Fibroblast of skin of right quadriceps (primary cell): ENCODE measurements at regions not wholly inside any gene's neighbourhood (a gene's known extent, or its start where the extent isn't known, plus 50 kb on each side); places are given as distances from the start of the nearest gene placed in this dataset.

Experiments
- DNase-seq: peaks from one replicate; pipeline ENCODE4 v3.0.0-alpha.2; 2013

DNA sequence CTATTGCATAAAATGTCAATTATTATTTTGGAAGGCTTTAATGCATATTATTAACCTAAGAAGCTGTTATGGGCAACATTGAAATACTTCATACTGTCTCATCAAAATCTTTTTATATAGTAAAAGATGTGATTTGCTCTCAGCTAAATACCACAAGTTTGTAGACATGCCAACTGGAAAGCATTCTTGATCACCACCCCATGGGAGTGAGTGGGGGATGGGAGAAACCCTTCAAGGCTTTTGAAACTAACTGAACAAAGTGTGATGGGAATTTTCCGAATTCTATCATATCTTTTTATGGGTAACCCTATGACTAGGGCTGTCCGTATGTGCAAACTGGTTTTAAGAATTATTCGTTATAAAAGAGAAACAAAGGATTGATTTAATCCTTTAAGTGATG lies 377.3 kb upstream of the JAG1 start:
- DNase-seq = peak; percentile 34

DNA sequence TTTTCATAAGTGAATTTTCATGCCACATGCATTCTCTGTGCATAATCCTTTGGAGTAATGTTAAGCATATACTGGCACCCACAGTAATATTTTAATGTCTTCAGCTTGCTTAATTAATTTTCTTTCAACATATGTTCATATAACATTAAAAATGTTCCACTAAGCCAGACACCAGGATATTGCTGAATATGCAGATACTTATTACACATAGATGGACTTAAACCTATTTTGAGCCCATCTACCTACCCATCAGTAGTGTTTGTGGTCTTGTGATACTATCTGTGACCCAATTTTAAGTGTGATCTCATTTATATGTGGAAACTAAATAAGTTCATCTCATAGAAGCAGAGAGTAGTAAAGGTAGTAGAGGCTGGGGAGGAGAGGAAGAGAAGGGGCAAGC lies 379.5 kb upstream of the JAG1 start:
- no peak for DNase-seq

DNA sequence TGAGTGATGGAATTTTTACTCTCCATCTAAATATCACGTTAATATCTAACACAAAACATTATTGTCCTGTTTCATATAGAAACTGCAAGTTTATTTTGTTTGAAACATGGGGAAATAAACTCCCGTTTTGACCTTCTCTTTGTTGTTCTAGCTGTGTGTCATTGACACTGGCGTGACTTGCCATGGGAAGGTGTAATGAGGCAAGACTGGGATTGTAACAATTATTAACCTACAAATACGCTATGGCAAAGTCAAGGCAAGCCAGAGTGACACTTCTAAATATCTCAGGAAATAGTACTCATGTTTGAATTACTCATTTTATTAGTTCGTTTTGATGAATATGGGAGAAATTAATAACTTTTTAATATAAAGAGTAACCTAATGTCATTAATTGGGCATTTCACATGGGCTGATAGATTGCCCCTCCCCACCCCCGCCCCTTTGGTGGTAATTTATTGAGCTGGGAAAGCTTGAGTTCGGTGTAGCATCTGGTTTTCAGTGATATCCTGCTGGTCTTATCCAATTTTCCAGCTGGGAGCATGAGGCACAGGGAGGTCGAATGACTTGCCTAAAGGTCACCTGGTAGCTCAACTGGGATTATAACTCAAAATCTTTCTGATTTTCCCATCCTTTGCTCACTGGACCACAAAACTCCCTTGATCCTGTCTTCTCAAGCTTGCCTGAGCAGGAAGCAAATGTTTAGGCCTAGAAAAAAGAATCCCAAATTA lies 380.6 kb upstream of the JAG1 start:
- no peak for DNase-seq

DNA sequence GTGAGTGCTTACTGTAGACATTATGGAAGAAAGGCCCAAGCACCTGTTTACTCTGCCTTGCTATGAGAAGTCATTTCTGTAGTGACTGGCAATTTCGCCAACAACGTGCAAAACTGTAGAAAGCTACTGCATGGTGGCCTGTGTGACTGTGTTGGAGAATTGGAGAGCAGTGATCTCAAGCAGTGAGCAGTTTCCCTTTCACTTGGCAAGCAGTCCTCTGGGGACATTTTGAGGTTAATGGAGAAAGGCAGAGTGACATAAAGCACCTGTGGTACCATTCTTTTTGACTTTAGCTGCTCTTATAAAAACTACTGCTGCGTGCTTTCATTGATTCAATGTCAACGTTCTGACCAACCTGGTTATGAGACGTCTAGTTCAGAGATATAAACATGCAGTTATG lies 382.6 kb upstream of the JAG1 start:
- DNase-seq = no peak

DNA sequence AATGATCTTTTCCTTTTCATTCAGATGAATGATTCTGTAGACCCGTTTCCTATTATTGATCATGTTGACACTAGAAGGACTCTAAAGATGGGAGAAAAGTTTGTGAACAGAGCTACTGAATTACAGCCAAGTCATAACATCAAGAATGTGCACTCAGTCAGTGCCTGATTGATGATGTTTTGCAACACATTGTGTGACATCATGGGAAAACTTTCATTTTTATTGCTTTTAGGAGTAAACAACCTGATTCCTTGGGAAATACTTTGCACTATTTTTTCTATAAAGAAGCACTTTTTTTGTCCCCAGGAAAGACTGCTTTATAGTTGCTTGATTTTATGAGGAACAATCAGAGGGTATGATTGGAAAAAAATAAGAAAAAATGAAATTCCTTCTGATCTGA lies 383.8 kb upstream of the JAG1 start:
- peak; percentile 45 for DNase-seq

DNA sequence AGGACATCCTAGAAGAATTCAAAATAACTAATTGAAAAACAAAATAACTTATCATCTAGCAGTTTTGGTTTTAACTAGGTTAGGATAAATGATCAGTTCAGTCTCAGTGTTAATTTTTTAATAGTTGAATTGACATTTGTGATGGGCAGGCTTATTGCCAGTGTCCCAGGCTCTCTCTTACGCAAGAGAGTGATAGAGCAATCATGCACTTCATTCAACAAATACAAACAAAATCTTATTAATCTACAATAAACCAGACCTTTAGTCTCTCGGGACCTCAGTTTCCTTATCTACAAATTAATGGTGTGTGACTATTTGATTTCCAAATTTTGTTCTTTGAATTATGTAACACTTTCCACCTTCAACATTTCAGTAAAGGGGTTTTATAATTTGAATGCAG lies 385.9 kb upstream of the JAG1 start:
- DNase-seq = no peak

DNA sequence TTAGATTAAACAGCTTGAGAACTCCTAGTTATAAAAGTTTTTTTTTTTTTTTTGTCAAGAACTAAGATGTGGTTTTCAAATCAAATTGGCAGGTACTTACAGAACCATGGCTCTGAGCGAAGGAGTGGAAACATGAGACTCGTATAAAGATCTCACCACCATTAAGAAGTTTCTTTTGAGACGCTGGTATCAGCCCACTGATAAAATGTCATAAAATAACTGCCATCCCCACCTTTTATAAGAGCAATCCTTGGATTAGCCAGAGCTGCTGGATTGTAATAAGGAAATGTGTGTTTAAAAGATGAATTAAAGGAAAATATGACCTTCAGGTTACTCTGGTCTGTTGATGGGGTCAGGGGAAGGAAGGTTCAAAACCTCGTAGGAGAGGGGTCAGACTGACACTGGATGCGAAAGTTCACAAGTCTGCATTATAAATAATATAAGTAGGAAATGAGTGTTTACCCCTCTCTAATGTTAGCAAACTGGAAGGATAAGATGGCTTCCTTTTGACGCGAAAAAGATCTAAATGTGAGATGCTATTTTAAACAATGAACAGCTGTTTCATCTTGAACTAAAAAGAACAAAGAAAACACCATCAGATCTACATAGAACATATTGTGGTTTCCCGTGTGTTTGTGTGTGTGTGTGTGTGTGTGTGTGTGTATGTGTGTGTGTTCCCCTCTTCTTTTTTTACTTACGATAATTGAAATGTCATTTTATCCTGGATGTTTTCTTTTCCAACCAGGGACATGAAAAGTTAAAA lies 386.8 kb upstream of the JAG1 start:
- DNase-seq = no peak

DNA sequence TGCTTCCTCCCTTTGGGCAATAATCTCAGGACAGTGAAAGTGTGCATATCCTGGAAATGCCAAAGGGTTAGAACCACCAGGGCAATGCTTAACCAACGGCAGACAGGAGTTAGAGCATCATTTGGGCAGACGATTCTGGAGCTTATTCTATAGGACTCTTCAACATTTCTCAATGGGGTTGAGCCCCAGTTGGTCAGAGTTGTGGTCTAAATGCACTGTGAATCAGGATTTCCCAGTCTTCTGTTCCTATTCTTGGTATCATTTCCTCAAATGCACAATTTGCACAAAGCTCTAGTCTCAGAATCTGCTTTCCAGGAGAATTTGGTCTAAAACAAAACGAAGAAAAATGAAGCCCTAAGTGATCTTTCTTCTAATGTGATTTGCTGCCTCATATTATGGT lies 389.6 kb upstream of the JAG1 start:
- DNase-seq = no peak

DNA sequence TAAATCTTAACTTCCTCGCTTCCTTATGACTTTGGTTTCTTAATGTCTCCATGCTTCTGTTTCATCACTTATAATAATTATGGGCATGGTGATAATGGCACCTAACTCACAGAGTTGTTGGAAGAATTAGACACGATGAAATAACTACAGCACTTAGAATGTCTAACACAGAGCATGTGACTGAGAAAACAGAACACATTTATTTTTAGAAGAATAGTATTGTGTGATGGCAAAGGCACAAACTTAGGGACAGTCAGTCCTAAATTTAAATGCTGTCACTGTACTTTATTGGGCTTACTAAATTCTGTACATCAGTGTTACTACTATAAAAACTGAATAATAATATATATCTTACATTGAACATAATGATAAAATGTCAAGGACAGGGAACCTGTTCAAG lies 391.1 kb upstream of the JAG1 start:
- no peak for DNase-seq

DNA sequence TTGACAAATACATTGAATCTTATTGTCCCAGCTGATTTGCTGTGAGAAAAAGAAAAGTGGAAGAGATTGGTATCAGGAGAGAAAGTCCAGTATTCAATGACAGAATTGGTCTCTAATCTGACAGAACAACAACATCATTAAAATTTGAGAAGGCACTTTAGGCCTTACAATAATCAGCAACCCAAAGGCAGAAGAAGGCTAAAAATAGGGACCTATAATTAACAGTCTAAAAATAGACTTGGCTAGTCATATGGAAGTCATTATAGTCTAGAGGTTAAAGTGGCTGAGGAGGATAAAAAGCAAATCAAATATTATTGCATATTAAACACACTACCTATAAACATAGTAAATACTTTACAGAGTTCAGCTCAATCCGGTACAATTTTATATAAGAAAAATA lies 393.6 kb upstream of the JAG1 start:
- peak; percentile 37 for DNase-seq

DNA sequence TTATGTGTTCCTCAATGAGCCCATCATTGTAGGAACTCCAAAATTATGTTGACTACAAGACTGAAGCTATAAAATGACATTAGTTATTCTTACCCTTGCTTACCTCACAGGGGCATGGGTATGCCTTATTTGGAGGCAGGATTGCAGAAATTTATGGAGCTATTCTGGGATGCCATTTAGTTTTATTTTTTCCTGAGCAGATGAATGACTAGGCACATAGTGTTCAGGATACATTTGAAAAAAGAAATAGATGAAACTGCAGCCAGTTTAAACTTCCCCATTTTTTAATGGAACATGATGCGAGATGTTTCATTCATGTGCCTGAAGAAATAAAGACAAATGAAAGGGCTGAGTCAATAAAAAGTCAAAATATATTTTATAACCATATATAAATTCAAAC lies 399.2 kb upstream of the JAG1 start:
- no peak for DNase-seq

DNA sequence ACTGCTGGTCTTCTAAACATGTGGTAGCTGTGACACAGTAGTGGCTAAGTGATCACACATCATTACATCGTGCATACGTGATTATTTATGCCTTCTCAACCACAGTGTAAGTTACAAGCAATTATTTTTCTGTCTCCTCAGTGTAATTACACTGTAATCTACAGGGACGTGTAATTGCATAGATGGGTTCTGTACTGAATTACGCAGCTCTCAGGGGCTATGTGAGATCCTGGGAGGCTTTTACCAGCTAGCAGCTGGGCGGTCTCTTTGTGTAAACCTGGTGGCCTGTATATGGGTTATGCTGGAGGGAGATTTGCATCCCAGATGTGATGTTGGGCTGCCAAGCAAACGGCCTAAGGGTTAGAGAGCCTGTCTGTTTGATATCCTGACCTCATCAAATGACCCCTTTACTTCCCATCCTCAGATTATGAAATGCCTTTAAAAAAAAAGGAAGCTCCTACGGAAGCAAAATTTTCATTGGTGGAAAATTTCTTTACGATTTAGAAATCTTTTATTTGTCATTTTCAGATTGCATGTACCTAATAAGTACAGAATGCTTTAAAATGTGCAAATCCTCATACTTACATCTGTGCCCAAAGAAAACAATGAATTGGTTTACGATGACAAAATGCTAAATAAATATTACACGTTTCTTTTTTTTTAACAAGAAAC lies 402.8 kb upstream of the JAG1 start:
- DNase-seq = no peak

DNA sequence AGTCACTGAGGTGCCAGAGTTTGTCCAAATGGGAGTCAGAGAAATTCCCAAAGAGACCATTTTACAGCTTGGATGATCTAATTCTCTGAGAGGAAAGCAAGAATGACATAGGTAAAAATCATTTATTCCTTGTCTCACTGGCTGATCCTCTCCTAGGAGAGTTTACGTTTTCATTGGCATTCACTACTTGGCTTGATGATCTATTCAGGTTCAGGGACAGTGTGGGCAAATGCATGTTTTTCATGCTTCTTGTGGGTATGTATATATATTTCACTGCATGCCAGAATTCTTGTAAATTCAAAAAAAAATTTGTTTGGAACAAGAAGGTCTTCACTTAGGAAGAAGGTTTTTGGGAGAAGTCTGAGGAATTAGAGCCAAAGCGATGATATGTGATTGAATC lies 403.4 kb upstream of the JAG1 start:
- DNase-seq = no peak

DNA sequence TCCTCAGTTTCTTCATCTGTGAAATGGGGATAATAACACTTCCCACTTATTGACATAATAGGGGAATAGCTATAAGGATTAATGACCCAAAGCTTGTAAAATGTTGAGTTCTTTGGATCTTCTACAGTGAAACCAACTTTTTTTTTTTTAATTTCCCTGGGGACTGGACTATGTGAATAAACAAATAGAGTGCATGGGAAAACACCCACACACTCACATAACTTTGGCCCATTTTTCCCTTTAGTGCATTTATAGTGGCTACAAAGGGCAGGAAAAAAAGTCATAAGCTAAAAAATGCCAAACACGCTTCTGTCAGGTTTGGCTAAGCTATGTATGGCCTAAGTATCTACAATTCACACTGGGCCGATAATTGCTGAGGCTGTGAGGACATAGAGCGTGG lies 406.2 kb upstream of the JAG1 start:
- DNase-seq = no peak

DNA sequence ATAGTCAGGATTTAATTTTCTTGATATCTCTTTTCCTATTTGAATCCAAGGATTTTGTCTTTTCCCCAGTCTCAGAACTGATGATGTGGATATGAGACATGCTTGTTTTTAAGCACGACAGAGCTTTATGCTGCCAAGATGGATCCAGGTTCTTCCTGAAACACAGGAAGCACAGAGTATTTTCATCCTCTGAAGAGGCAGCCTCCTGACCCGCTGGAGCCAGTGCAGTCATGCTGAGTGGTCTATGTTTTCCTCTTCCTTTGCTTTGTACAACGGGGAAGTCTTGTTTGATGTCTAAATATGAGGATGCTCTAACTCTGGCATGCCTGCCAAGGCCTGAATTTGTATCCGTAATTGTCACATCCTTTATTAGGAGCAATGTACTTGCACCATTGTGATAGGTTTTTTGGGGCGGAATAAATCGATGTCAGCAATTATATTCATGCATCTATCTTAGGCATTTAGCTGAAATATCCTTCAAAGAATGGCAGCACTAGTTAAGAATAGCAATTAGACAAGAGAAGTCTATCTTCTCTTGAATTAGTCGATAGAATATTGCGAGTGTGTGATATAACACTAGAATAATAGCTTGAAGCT lies 407.1 kb upstream of the JAG1 start:
- DNase-seq = no peak

DNA sequence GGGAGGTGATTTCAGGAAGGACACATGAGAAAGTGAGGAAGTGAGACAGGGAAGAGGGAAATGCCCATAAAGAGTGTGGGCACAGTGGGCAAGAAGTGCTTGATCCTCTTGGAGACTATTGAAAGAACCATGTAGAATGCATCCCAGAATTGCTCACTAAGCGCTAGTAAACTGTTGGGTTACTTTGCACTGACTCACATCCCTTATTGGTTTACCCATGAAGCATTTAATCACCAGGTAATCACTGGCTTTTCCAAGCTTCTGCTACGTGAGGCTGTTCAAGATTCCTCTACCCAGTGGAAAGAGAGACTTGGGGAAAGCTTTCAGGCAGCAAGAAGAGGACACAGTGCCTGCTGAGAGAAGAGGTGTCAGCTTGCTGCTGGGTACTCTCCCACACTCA lies 410.0 kb upstream of the JAG1 start:
- no peak for DNase-seq

DNA sequence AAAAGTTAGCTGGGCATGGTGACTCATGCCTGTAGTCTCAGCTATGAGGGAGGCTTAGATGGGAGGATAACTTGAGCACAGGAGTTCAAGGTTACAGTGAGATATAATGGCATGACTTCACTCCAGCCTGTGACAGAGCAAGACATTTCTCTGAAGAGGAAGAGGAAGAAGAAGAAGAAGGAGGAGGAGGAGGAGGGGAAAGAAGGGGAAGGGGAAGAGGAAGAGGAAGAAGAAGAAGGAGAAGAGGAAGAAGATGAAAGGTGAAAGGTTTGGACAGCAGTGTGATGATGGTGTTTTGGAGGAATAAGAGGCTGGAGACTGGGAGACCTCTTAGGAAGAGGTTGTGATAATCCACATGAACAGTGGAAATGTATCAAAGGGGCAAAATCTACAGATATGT lies 410.7 kb upstream of the JAG1 start:
- no peak for DNase-seq

DNA sequence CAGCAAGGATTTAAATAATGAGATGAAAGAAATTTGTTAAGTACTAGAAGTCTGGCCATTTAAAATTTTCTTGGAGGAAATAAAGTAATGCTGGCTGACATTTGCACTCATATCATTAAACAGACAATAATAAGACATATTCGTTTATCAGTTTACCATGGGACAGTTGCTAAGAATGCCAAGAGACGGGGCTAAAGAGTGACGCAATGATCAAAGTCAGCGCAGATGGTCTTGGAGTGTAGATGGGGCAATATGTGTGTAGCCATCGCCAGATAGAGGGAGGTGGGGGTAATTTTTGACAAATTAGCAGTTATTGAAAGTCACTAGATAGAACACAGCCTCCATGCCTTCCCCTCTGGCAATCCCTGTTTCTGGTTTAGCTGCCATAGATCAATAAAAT lies 413.2 kb upstream of the JAG1 start:
- DNase-seq = no peak

DNA sequence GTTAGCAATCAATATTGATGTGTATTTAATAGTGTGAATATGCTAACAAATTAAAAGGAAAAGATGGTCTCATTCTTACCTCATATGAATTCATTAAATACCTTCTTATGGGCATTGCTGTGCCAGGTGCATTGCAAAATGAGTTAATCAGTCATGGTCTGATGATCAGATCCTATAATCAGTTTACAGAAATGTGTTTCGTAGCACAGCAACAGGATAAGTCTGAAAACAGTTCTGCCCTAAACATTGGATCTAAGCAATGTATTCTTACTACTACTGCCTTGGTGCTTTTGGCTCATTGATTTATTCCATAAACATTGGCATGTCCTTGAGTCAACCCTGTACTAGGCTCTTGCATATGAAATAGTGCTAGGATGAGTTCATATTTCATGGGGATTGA lies 417.0 kb upstream of the JAG1 start:
- no peak for DNase-seq

DNA sequence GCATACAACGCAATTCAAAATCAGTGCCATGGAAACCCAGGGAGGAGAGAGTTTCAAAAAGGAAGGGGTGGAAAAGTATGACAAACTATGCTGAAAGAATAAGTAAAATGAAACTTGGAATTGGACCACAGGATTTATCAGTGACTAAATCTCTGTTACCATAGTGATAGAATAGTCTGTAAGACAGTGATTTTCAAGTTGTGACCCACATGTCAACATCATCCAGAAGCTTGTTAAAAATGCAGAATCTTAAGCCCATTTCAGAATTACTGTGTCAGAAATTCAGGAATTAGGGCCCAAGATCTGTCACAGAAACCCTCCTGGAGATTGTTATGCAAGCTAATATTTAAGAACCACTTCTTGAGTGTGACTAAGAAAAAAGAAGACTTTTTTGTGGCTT lies 417.7 kb upstream of the JAG1 start:
- peak; percentile 67 for DNase-seq

DNA sequence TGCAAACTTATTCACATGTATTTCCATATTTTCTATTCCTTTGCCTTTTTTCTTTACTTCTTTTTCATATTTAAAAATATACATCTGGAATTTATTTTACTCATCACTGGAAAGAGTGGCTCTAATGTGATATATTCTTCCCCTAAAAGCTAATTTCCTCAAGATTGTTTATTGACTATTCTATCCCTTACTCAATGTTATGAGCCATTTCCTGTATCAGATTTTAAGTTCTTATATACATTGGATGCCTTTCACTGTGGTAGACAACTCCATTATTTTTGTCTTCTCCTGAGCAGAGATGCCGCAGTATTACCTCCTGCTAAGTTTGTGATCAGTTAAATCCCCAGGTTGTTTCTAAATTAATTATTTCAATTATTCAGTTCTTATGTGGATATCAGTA lies 418.4 kb upstream of the JAG1 start:
- DNase-seq = peak; percentile 37

DNA sequence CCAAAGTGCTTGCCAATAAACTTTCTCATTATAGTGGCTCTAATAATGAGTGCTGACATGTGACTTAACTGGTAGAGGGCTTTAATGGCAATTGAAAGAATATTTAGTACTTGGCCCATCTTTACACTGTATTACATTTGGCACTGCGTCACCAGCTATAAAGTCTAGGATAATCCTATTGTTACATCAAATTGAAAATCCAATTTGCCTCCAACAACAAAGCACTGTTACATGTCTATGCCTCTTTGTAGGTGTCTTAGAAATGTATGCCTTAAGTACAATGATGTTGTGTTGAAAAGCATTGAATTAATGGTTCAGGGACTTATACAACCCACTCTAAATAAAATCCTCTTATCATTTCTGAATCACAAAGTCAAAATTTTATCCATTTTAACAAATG lies 420.4 kb upstream of the JAG1 start:
- DNase-seq = no peak

DNA sequence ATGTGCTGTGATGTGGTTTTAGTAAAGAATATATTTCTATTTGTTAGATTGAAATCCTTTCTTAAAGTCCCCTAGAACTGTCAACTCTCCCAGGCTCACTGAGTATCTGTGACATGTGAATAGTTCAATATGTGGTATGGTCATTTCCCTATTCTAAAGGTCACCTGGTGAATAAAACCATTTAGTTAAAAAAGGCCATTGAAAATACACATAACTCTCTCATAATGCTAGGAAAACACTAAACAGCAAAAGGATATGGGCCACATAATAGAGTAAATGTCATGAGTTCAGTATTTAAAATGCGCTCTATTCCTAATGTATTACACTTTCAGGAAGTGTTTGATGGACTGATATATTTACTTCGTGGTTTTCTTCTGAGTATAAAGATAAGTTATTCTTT lies 420.9 kb upstream of the JAG1 start:
- no peak for DNase-seq

DNA sequence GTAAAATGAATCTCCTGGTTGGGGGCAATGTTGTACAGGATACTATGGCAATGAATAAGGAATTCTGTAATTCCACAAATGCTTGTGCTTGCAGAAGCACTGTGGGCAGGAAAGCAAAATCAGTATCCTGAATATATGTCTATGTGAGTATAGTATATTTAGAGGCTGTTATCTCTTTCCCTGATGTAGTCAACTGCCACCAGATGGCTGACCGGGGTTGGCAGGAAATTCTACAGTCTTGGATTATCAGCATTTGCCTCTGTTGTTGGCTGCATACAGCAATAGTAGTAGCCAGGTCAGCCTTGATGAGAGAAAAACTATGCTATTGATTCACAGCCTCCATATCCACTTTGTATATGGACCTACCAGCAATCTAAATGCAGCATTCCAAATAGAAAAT lies 425.1 kb upstream of the JAG1 start:
- no peak for DNase-seq
